GM23338 (cell line): ENCODE measurements at regions not wholly inside any gene's neighbourhood (a gene's known extent, or its start where the extent isn't known, plus 50 kb on each side); places are given as distances from the start of the nearest gene placed in this dataset.

ENCODE experiments used
- ATAC-seq: fragments of 200-7000 bp; cut with Tn5 transposase; 3 replicates; pipeline ENCODE4 v1.9.1; 2020
- DNase-seq: peaks from one replicate; pipeline ENCODE4 v3.0.0-alpha.2; 2015; ENCODE audit warnings: low spot score
- H2AFZ ChIP-seq: fragments of 200-600 bp; sonication (generic); 2 replicates; pipeline ENCODE4 v1.8.0; 2016; ENCODE audit warnings: antibody characterized with exemption, mild to moderate bottlenecking, moderate library complexity
- H3F3A ChIP-seq: fragments of 200-600 bp; sonication (generic); replicated peaks from 2 replicates; pipeline ENCODE4 v1.8.0; 2017; ENCODE audit warnings: antibody characterized with exemption, mixed run types, low read depth
- H3K27ac ChIP-seq: fragments of 200-600 bp; sonication (generic); 2 replicates; pipeline ENCODE4 v1.6.1; 2016; ENCODE audit warnings: low read depth
- H3K27me3 ChIP-seq: fragments of 200-600 bp; sonication (generic); 2 replicates; pipeline ENCODE4 v1.8.0; 2016; ENCODE audit warnings: mild to moderate bottlenecking, mixed run types, moderate library complexity; ENCODE audit not compliant: insufficient read depth
- H3K36me3 ChIP-seq: fragments of 200-600 bp; sonication (generic); 2 replicates; pipeline ENCODE4 v1.8.0; 2016; ENCODE audit warnings: mild to moderate bottlenecking; ENCODE audit not compliant: insufficient read depth
- H3K4me1 ChIP-seq: fragments of 200-600 bp; sonication (generic); 2 replicates; pipeline ENCODE4 v1.8.0; 2016; ENCODE audit warnings: mild to moderate bottlenecking, moderate library complexity; ENCODE audit not compliant: insufficient read depth
- H3K4me2 ChIP-seq: fragments of 200-600 bp; sonication (generic); 2 replicates; pipeline ENCODE4 v1.7.1; 2017; ENCODE audit warnings: mixed run types
- H3K4me3 ChIP-seq: fragments of 200-600 bp; sonication (generic); 2 replicates; pipeline ENCODE4 v1.6.1; 2016; ENCODE audit warnings: mixed run types
- H3K79me2 ChIP-seq: fragments of 200-600 bp; sonication (generic); replicated peaks from 2 replicates; pipeline ENCODE4 v1.8.0; 2017; ENCODE audit warnings: mild to moderate bottlenecking; ENCODE audit not compliant: insufficient read depth
- H3K9me2 ChIP-seq: fragments of 200-600 bp; sonication (generic); 2 replicates; pipeline ENCODE4 v1.8.0; 2017; ENCODE audit not compliant: insufficient read depth
- H4K20me1 ChIP-seq: fragments of 200-600 bp; sonication (generic); replicated peaks from 2 replicates; pipeline ENCODE4 v1.8.0; 2017; ENCODE audit warnings: mild to moderate bottlenecking; ENCODE audit not compliant: insufficient read depth
- H3K27ac Mint-ChIP-seq: 2 replicates; pipeline ENCODE4 v1.8.0; 2020; ENCODE audit warnings: inconsistent platforms, mild to moderate bottlenecking, moderate library complexity, mixed read lengths
- H3K27me3 Mint-ChIP-seq: 3 replicates; pipeline ENCODE4 v1.8.0; 2022; ENCODE audit warnings: low read depth, mild to moderate bottlenecking, moderate library complexity, mixed read lengths, inconsistent platforms; ENCODE audit not compliant: insufficient read depth, poor library complexity
- H3K36me3 Mint-ChIP-seq: 3 replicates; pipeline ENCODE4 v1.8.0; 2021; ENCODE audit warnings: low read depth, mild to moderate bottlenecking, inconsistent platforms, moderate library complexity, mixed read lengths
- H3K4me1 Mint-ChIP-seq: 3 replicates; pipeline ENCODE4 v1.8.0; 2020; ENCODE audit warnings: mild to moderate bottlenecking, inconsistent platforms, mixed read lengths
- H3K4me3 Mint-ChIP-seq: 3 replicates; pipeline ENCODE4 v1.8.0; 2021; ENCODE audit warnings: moderate library complexity, mild to moderate bottlenecking, inconsistent platforms, mixed read lengths
- H3K9me3 Mint-ChIP-seq: 3 replicates; pipeline ENCODE4 v1.8.0; 2020; ENCODE audit warnings: moderate library complexity, mild to moderate bottlenecking, inconsistent platforms, mixed read lengths
- CREB1 ChIP-seq: fragments of 250-450 bp; sonication (Bioruptor Pico); IDR thresholded peaks from 2 replicates; pipeline ENCODE4 v1.5.0; 2020; ENCODE audit warnings: low read depth, mild to moderate bottlenecking, moderate library complexity
- CTCF ChIP-seq, 2 experiments: fragments of 200-600 bp in 1 of 2; sonication (generic) in 1 of 2; conservative IDR thresholded peaks; 2 replicates each; pipeline versions ENCODE4 v1.5.1 to v1.6.1; 2016 to 2017; ENCODE audit warnings: antibody characterized with exemption in 2 of 2, low read depth in 2 of 2, mild to moderate bottlenecking in 2 of 2, moderate library complexity in 1 of 2
- ETS1 ChIP-seq: IDR thresholded peaks from 2 replicates; pipeline ENCODE4 v1.6.1; 2016; ENCODE audit warnings: antibody characterized with exemption
- EZH2 ChIP-seq: fragments of 200-600 bp; sonication (generic); IDR thresholded peaks from one replicate; pipeline ENCODE4 v1.8.0; 2017; ENCODE audit warnings: antibody characterized with exemption, mild to moderate bottlenecking, low read depth; ENCODE audit not compliant: unreplicated experiment
- EZH2phosphoT487 ChIP-seq: fragments of 200-600 bp; sonication (generic); IDR thresholded peaks from one replicate; pipeline ENCODE4 v1.8.1; 2018; ENCODE audit warnings: antibody characterized with exemption; ENCODE audit not compliant: unreplicated experiment
- JUNB ChIP-seq: IDR thresholded peaks from one replicate; pipeline ENCODE4 v1.6.1; 2016; ENCODE audit warnings: antibody characterized with exemption; ENCODE audit not compliant: unreplicated experiment
- NANOG ChIP-seq: IDR thresholded peaks from 2 replicates; pipeline ENCODE4 v1.6.1; 2016; ENCODE audit warnings: antibody characterized with exemption, borderline replicate concordance
- POLR2AphosphoS5 ChIP-seq: IDR thresholded peaks from 2 replicates; pipeline ENCODE4 v1.6.1; 2016; ENCODE audit warnings: antibody characterized with exemption, low read depth
- REST ChIP-seq: IDR thresholded peaks from one replicate; pipeline ENCODE4 v1.6.1; 2018; ENCODE audit warnings: antibody characterized with exemption; ENCODE audit not compliant: unreplicated experiment
- STAT1 ChIP-seq: IDR thresholded peaks from one replicate; pipeline ENCODE4 v1.6.1; 2016; ENCODE audit warnings: antibody characterized with exemption; ENCODE audit not compliant: unreplicated experiment
- ZNF114 ChIP-seq: fragments of 250-450 bp; sonication (Bioruptor Pico); IDR thresholded peaks from 2 replicates; pipeline ENCODE4 v1.5.0; 2020; ENCODE audit warnings: mild to moderate bottlenecking, moderate library complexity
- ZNF331 ChIP-seq: fragments of 250-450 bp; sonication (Bioruptor Pico); IDR thresholded peaks from 2 replicates; pipeline ENCODE4 v1.5.0; 2020; ENCODE audit warnings: low read depth, mild to moderate bottlenecking, moderate library complexity
- ZNF462 ChIP-seq: fragments of 250-450 bp; sonication (Bioruptor Pico); IDR thresholded peaks from 2 replicates; pipeline ENCODE4 v1.5.0; 2020; ENCODE audit warnings: mild to moderate bottlenecking, moderate library complexity

GRCh38 chr12:77388445-77389265, 323.3 kb upstream of the E2F7 start:
- H3K4me3 Mint-ChIP-seq: no peak overlapping the region
- Histone ChIP-seq H2AFZ (no peak overlapping the region), H3K4me3 (no peak overlapping the region), H4K20me1 (no peaks in the 10 kb centered on the region), H3K27ac (no peak overlapping the region), H3K36me3 (no peaks in the 10 kb centered on the region), H3K4me1 (peaks cover 7% of the 10 kb centered on the region), H3F3A (no peaks in the 10 kb centered on the region), H3K9me2 (no peaks in the 10 kb centered on the region), H3K27me3 (no peaks in the 10 kb centered on the region), H3K79me2 (no peaks in the 10 kb centered on the region), H3K4me2 (no peak overlapping the region)
- no peak for TF ChIP-seq NANOG
- no peak for TF ChIP-seq ZNF331 (CRISPR knock-in tag)
- no peak for TF ChIP-seq EZH2
- TF ChIP-seq ZNF114 (CRISPR knock-in tag): no peak
- TF ChIP-seq CTCF (conservative IDR thresholded peaks at IDR 0.05; ENCODE audit: low read depth in 2 of 2): no peak
- TF ChIP-seq EZH2phosphoT487: no peak
- no peak for TF ChIP-seq JUNB
- no peak for TF ChIP-seq STAT1
- TF ChIP-seq REST: no peak
- TF ChIP-seq ZNF462: no peak
- TF ChIP-seq POLR2AphosphoS5: no peak
- TF ChIP-seq CREB1 (CRISPR knock-in tag): no peak
- TF ChIP-seq ETS1: no peak
- DNase-seq: no peak
- no peaks in the 10 kb centered on the region for H3K36me3 Mint-ChIP-seq
- peaks cover 11% of the 10 kb centered on the region for H3K4me1 Mint-ChIP-seq
- no peaks in the 10 kb centered on the region for H3K9me3 Mint-ChIP-seq
- H3K27ac Mint-ChIP-seq: no peak overlapping the region
- ATAC-seq: no peak
- no peaks in the 10 kb centered on the region for H3K27me3 Mint-ChIP-seq
